ENCODE measurements at regions not wholly inside any gene's neighbourhood (a gene's known extent, or its start where the extent isn't known, plus 50 kb on each side); places are given as distances from the start of the nearest gene placed in this dataset.
"Not testable (repeated sequence)": the region's sequence is repeated elsewhere in the genome, so short reads cannot be mapped to it uniquely, and the experiment has no call there.

- no peaks in the 10 kb centered on the region for H3K4me1 ChIP-seq
- TF ChIP-seq POLR2A (IDR thresholded peaks at IDR 0.05): no peak
- no peak for TF ChIP-seq CTCF (IDR thresholded peaks at IDR 0.05)
- H3K27ac ChIP-seq: no peak overlapping the region
- H3K4me3 ChIP-seq: no peak overlapping the region
- peaks cover 0 to 7% (median 3%) of the 10 kb centered on the region in 3 donors for H3K9me3 ChIP-seq
- no peaks in the 10 kb centered on the region for H3K36me3 ChIP-seq
- intact Hi-C loops (cut with DNase I): no loop called here
- no peaks in the 10 kb centered on the region for H3K27me3 ChIP-seq
- no peak for DNase-seq
- WGBS, 2 donors: 80% methylated on average over 4 of the region's 4 CpGs
Observed at GRCh38 chr4:146049802-146050201, 111.2 kb upstream of the ZNF827 start.

- H3K9me3 ChIP-seq; H3K27me3 ChIP-seq; H3K27ac ChIP-seq; H3K4me1 ChIP-seq; H3K4me3 ChIP-seq; DNase-seq; intact Hi-C loops (cut with DNase I); H3K36me3 ChIP-seq: not testable (repeated sequence)
- 42 to 100% methylated on average over 2 to 4 of the region's 8 CpGs for WGBS, 2 donors
Observed at GRCh38 chr4:146047768-146048167, 109.1 kb upstream of the ZNF827 start.

GRCh38 chr4:146041139-146042004 is 102.7 kb upstream of the ZNF827 start:
- no peak for DNase-seq
- no peak overlapping the region for H3K4me3 ChIP-seq
- H3K36me3 ChIP-seq: no peaks in the 10 kb centered on the region
- WGBS, 2 donors: 63 to 78% methylated on average over 3 of the region's 3 CpGs
- H3K4me1 ChIP-seq: no peaks in the 10 kb centered on the region
- intact Hi-C loops (cut with DNase I): no loop called here
- TF ChIP-seq CTCF (IDR thresholded peaks at IDR 0.05): no peak
- TF ChIP-seq POLR2A (IDR thresholded peaks at IDR 0.05): no peak
- H3K27me3 ChIP-seq: no peaks in the 10 kb centered on the region
- no peaks in the 10 kb centered on the region for H3K9me3 ChIP-seq
- H3K27ac ChIP-seq: no peak overlapping the region

- no peaks in the 10 kb centered on the region for H3K9me3 ChIP-seq
- WGBS, 2 donors: 18 to 22% methylated on average over 1 of the region's 1 CpG
- TF ChIP-seq POLR2A (IDR thresholded peaks at IDR 0.05) (no peak), CTCF (IDR thresholded peaks at IDR 0.05) (no peak)
Observed at GRCh38 chr4:146040623-146041022, 102.0 kb upstream of the ZNF827 start.

GRCh38 chr4:146033149-146033548 is 94.5 kb upstream of the ZNF827 start:
- Histone ChIP-seq H3K36me3 (no peaks in the 10 kb centered on the region), H3K4me3 (no peak overlapping the region), H3K4me1 (peaks cover 0 to 20% (median 7%) of the 10 kb centered on the region in 3 donors), H3K27ac (peak overlapping the region in 2 of 4 donors; percentile 34 to 42), H3K9me3 (peaks cover 0 to 3% (median 0%) of the 10 kb centered on the region in 3 donors), H3K27me3 (no peaks in the 10 kb centered on the region)
- 21 to 40% methylated on average over 3 to 5 of the region's 5 CpGs for WGBS, 2 donors
- intact Hi-C loops (cut with DNase I): no loop called here
- no peak for DNase-seq
- TF ChIP-seq CTCF (IDR thresholded peaks at IDR 0.05) (no peak), POLR2A (IDR thresholded peaks at IDR 0.05) (no peak)

More at GRCh38 chr4:146040623-146041022, 102.0 kb upstream of the ZNF827 start:
- Histone ChIP-seq H3K4me1 (no peaks in the 10 kb centered on the region), H3K27ac (no peak overlapping the region), H3K36me3 (no peaks in the 10 kb centered on the region), H3K4me3 (no peak overlapping the region), H3K27me3 (no peaks in the 10 kb centered on the region)
- intact Hi-C loops (cut with DNase I): no loop called here
- no peak for DNase-seq

Data from esophagus squamous epithelium (tissue), 5 donors.